AG04450 (cell line): ENCODE measurements at regions not wholly inside any gene's neighbourhood (a gene's known extent, or its start where the extent isn't known, plus 50 kb on each side); places are given as distances from the start of the nearest gene placed in this dataset.

Experiments used
- CTCF ChIA-PET: fragments of 300-600, 350-600 bp; formaldehyde crosslinking; extraction: SDS; loops from one replicate; lab custom pipeline; 2022; ENCODE audit warnings: antibody characterized with exemption, inconsistent platforms; lab: Charles Lee
- POLR2A ChIA-PET: fragments of 350-600 bp; formaldehyde crosslinking; extraction: SDS; loops from one replicate; lab custom pipeline; 2021; ENCODE audit warnings: antibody characterized with exemption, inconsistent platforms; lab: Yijun Ruan, JAX
- DNase-seq: peaks from one replicate; pipeline ENCODE4 v3.0.0-alpha.2; 2011; ENCODE audit warnings: low read depth, low spot score
- H3K27ac ChIP-seq: one replicate; pipeline ENCODE4 v1.5.1; 2012; ENCODE audit warnings: low read depth, low read length, control low read depth
- H3K27me3 ChIP-seq: one replicate; pipeline ENCODE4 v1.6.0; 2012; ENCODE audit warnings: low read length; ENCODE audit not compliant: control insufficient read depth, insufficient read depth
- H3K4me3 ChIP-seq: 2 replicates; pipeline ENCODE4 v1.5.1; 2011; ENCODE audit warnings: mild to moderate bottlenecking, low read depth, low read length, control low read depth
- H3K9me3 ChIP-seq: 2 replicates; pipeline ENCODE4 v1.5.1; 2012; ENCODE audit warnings: low read length; ENCODE audit not compliant: control insufficient read depth, insufficient read depth
- TF ChIP-seq, protein P1 (sequence below): IDR thresholded peaks from 2 replicates; pipeline ENCODE4 v1.5.1; 2011; ENCODE audit warnings: low read depth, low read length, control low read depth, inconsistent platforms

DNA sequence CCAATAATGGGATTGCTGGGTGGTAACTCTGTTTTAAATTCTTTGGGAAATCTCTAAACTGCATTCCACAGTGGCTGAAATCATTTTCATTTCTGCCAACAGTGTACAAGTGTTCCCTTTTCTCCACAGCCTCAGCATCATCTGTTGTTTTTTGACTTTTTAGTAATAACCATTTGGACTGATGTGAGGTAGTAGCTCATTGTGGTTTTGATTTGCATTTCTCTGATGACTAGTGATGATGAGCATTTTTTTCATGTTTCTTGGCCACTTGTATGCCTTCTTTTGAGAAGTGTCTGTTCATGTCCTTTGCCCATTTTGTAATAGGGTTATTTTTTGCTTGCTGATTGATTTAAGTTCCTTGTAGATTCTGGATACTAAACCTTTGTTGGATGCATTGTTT lies 131.9 kb upstream of the B3GALT2 start:
- DNase-seq = no peak
- ChIA-PET CTCF (no interaction called here), POLR2A (interaction anchor here (0.6 kb wide), 1 partner anchor 12 kb away, joined by 3 read pairs; no protein-coding TSS in a partner anchor)
- Histone ChIP-seq H3K27ac (no peak overlapping the region), H3K27me3 (no peaks in the 10 kb centered on the region), H3K9me3 (no peaks in the 10 kb centered on the region), H3K4me3 (no peak overlapping the region)
- TF ChIP-seq, protein P1, sequence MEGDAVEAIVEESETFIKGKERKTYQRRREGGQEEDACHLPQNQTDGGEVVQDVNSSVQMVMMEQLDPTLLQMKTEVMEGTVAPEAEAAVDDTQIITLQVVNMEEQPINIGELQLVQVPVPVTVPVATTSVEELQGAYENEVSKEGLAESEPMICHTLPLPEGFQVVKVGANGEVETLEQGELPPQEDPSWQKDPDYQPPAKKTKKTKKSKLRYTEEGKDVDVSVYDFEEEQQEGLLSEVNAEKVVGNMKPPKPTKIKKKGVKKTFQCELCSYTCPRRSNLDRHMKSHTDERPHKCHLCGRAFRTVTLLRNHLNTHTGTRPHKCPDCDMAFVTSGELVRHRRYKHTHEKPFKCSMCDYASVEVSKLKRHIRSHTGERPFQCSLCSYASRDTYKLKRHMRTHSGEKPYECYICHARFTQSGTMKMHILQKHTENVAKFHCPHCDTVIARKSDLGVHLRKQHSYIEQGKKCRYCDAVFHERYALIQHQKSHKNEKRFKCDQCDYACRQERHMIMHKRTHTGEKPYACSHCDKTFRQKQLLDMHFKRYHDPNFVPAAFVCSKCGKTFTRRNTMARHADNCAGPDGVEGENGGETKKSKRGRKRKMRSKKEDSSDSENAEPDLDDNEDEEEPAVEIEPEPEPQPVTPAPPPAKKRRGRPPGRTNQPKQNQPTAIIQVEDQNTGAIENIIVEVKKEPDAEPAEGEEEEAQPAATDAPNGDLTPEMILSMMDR = no peak

DNA sequence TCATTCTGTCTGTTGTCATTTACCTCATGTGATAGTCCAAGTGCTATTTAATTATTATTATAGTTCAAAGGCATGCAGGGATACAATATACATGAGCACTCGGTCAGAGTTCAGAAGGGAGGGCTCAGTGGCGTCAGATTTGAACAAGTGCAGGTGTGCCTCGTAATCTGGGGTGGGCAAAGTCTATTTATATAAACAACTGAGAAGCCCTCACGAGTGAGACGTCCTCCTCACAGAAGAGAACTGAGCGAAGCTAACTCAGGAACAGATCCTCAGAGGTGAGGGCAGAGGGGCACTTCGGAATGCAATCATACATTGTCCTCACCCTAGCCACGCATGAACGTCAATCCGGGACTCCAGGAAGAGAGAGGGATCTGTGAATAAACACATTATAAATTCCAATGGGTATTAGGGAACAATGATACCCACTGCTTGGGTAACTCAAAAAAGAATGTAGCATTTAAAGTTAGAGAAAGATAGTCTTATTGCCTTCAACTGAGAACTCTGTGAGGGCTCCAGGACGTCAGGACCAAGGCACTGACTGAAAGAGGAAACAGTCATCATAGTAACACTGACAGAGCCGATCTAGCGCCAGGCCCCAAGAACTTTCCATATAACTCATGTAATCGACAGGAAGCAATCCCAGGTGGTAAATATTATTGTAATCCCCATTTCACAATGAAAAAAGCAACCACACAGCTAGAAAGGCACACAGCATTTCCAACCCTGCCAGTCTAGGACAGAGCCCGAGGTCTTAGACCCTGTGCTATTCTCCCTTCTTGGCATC lies 127.1 kb upstream of the B3GALT2 start:
- TF ChIP-seq, protein P1 = no peak
- ChIA-PET CTCF (no interaction called here), POLR2A (interaction anchor here (0.6 kb wide), 1 partner anchor 658 kb away, joined by 4 read pairs; no protein-coding TSS in a partner anchor)
- H3K27me3 ChIP-seq = no peaks in the 10 kb centered on the region
- H3K9me3 ChIP-seq = no peaks in the 10 kb centered on the region
- H3K27ac ChIP-seq = no peak overlapping the region
- no peak overlapping the region for H3K4me3 ChIP-seq
- no peak for DNase-seq

DNA sequence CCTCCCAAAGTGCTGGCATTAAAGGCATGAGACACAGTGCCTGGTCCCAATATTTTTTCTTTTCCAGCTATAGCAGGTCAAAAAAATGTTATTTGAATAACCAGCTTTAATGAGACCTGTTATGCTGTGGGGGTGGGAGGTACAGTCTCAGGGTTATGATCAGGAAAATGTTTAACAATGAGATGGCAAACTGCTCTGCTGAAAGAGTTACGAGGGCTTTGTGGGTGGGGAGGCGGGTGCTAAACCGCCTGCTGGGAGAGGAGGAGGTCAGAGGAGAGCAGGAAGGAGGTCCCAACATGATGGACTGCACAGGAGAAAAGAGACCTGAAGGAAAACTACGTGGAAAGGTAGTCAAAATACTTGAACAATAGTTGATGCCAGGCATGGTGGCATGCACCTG lies 126.0 kb upstream of the B3GALT2 start:
- Histone ChIP-seq H3K4me3 (no peak overlapping the region), H3K9me3 (no peaks in the 10 kb centered on the region), H3K27me3 (no peaks in the 10 kb centered on the region), H3K27ac (no peak overlapping the region)
- DNase-seq = no peak
- CTCF ChIA-PET = no interaction called here
- TF ChIP-seq, protein P1 = no peak
- POLR2A ChIA-PET = no interaction called here

DNA sequence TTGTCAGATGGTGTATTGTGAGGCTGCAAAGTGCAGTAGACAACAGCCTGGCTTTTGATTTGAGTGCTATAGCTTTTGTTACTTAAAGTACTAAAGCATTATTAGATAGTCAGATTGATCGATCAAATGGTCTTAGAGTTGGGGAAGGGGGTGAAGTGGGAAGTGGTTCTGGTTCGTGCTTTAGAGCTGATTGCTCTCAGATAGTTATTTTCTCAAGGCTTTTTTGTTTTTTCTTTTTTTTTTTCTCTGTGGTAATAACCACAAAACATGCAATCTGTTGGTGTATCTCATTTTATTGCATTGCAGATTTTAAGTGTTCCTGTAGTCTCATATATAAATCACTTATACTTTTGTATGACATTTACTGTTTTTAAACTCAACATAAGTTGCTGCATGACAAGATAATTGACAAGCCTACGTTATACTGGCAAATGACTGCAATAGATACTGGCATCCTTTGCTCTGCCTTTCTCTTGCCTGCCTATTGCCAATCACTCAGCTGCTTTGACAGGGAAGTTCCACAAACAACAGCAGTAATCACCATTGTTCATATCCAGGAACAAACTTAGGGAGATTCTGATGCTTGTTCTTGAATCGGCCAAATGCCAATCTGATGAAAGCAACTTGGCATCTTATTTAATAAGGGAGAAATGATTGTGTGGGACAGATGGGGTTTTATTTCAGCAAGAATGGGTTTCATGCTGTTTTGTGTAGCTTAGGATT lies 125.0 kb upstream of the B3GALT2 start:
- Histone ChIP-seq H3K27me3 (no peaks in the 10 kb centered on the region), H3K4me3 (no peak overlapping the region), H3K27ac (no peak overlapping the region), H3K9me3 (no peaks in the 10 kb centered on the region)
- ChIA-PET POLR2A (no interaction called here), CTCF (interaction anchor here (1.3 kb wide), 1 partner anchor 10 kb away, joined by 5 read pairs; no protein-coding TSS in a partner anchor)
- TF ChIP-seq, protein P1 = no peak
- no peak for DNase-seq

DNA sequence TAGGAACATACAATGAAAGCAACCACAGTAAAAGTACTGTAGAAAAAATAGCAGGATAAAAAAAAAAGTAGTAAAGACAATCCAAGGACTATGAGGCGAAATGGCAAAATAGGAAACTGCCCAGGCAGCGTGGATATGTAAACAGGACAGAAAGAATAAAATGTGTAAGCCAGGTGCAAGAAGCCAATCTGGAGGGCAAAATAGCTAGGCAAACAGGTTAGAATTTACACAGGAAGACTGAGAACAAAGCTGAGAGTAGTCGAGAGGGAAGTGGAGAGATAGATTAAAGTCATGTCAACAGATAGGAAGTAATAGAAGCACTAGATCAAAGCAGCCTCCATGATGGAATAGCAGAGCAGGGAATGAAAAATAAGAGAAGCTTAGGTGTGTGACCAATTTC lies 124.2 kb upstream of the B3GALT2 start:
- TF ChIP-seq, protein P1 = no peak
- DNase-seq = no peak
- Histone ChIP-seq H3K27ac (no peak overlapping the region), H3K4me3 (no peak overlapping the region), H3K27me3 (no peaks in the 10 kb centered on the region), H3K9me3 (no peaks in the 10 kb centered on the region)
- ChIA-PET CTCF (interaction anchor here (1.3 kb wide), 1 partner anchor 10 kb away, joined by 5 read pairs; no protein-coding TSS in a partner anchor), POLR2A (interaction anchor here (0.7 kb wide), 1 partner anchor 66 kb away, joined by 3 read pairs; no protein-coding TSS in a partner anchor)
